ENCODE measurements at regions not wholly inside any gene's neighbourhood (a gene's known extent, or its start where the extent isn't known, plus 50 kb on each side); places are given as distances from the start of the nearest gene placed in this dataset.

DNA sequence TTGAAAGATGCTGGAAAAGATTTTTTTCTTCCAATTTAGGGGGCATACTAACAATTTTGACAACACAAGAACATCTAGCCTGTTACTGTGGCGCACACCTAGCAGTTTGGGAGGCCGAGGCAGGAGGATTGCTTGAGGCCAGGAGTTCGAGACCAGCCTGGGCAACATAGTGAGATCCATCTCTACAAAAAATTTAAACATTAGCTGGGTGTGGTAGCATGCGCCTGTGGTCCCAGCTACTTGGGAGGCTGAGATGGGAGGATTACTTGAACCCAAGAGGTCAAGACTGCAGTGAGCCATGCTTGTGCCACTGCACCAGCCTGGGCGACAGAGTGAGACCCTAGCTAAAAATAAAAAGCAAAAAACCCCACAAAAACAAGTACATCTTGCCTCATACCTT lies 168.8 kb downstream of the TANC2 start:
- no peak overlapping the region for H3K4me3 ChIP-seq
- no peaks in the 10 kb centered on the region for H3K9me3 ChIP-seq
- TF ChIP-seq, protein P1, sequence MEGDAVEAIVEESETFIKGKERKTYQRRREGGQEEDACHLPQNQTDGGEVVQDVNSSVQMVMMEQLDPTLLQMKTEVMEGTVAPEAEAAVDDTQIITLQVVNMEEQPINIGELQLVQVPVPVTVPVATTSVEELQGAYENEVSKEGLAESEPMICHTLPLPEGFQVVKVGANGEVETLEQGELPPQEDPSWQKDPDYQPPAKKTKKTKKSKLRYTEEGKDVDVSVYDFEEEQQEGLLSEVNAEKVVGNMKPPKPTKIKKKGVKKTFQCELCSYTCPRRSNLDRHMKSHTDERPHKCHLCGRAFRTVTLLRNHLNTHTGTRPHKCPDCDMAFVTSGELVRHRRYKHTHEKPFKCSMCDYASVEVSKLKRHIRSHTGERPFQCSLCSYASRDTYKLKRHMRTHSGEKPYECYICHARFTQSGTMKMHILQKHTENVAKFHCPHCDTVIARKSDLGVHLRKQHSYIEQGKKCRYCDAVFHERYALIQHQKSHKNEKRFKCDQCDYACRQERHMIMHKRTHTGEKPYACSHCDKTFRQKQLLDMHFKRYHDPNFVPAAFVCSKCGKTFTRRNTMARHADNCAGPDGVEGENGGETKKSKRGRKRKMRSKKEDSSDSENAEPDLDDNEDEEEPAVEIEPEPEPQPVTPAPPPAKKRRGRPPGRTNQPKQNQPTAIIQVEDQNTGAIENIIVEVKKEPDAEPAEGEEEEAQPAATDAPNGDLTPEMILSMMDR (IDR thresholded peaks at IDR 0.05): no peak
- TF ChIP-seq POLR2A (IDR thresholded peaks at IDR 0.05): no peak
- no peaks in the 10 kb centered on the region for H3K36me3 ChIP-seq
- 94 to 96% methylated on average over 4 to 5 of the region's 5 CpGs for WGBS, 2 donors
- no peaks in the 10 kb centered on the region for H3K27me3 ChIP-seq
- no peak for DNase-seq
- no peak overlapping the region for H3K27ac ChIP-seq
- intact Hi-C loops (cut with DNase I): no loop called here
- no peaks in the 10 kb centered on the region for H3K4me1 ChIP-seq

DNA sequence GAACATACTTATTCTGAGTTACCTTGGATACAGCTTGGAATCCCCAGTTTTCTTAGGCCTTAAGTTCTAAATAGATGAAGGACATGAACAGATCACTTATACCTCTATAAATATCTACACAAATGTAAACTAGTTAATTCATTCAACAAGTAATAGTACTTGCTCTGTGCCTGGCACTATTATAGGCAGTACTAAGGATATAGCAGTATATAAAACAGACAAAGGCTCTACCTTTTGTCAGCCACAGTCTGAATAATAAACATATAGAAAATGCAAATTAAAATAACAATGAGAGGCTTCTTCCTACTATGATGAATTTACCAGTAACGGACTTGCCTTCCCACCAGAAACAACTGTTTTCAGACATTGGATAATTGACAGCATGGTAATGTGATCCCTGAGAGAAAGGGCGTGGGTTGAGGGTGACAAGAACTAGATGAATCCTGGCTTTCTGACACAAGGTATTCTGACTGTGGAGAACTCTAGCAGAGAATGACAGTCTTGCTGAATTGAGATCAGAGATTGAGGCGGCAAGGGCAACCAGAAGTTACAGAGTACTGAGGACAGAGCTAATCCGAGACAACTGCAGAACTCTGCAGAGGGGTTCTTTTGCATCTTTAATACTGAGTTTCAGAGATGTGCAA lies 170.5 kb downstream of the TANC2 start:
- TF ChIP-seq, protein P1 (IDR thresholded peaks at IDR 0.05): no peak
- Histone ChIP-seq H3K36me3 (no peaks in the 10 kb centered on the region), H3K4me3 (no peak overlapping the region), H3K9me3 (no peaks in the 10 kb centered on the region), H3K27me3 (no peaks in the 10 kb centered on the region), H3K27ac (no peak overlapping the region), H3K4me1 (no peaks in the 10 kb centered on the region)
- no peak for DNase-seq
- intact Hi-C loops (cut with DNase I): no loop called here
- WGBS, 2 donors: 89 to 100% methylated on average over 4 of the region's 4 CpGs

DNA sequence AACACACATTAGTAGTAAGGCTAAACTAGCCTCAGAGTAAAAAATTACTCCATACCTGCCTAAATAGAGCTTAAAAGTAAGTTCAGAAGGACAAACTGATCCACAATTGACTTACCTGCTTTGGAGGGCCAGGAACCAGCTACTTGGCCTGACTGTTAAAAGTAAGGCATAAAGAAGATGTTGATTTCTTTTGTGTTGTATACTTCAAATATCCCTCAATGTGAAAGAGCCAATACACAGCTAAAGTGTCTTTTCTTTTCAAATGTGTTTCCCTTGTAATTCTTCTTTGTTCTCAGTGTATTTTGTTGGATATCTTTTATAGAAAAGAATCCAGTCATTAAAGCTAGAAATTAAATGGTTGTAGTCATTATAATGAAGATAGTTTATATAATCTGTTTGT lies 171.1 kb downstream of the TANC2 start:
- H3K4me3 ChIP-seq: no peak overlapping the region
- H3K4me1 ChIP-seq: no peaks in the 10 kb centered on the region
- no peak for TF ChIP-seq POLR2A (IDR thresholded peaks at IDR 0.05)
- no peaks in the 10 kb centered on the region for H3K9me3 ChIP-seq
- intact Hi-C loops (cut with DNase I): no loop called here
- H3K27me3 ChIP-seq: no peaks in the 10 kb centered on the region
- H3K36me3 ChIP-seq: no peaks in the 10 kb centered on the region
- H3K27ac ChIP-seq: no peak overlapping the region
- DNase-seq: no peak

DNA sequence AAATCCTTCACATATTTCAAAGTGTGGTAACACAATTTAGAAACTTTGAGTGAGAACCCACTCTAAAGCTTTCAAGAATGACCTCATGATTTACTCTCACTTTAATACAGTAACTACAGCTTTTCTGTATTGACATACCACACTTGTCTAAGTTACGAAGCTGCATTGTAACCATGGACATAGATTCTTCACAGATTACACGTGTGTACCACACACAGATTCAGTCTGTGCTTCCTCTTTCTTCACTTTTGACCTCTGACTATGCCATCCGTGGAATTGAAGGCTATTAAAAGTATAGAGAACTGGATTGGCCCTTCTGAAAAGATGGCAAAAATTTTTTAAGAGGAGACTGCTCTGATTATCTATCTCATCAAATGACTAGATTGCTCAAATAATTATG lies 172.7 kb downstream of the TANC2 start:
- Histone ChIP-seq H3K4me3 (no peak overlapping the region), H3K36me3 (no peaks in the 10 kb centered on the region), H3K27me3 (no peaks in the 10 kb centered on the region), H3K27ac (no peak overlapping the region), H3K9me3 (no peaks in the 10 kb centered on the region), H3K4me1 (no peaks in the 10 kb centered on the region)
- DNase-seq: no peak
- intact Hi-C loops (cut with DNase I): no loop called here
- 63 to 71% methylated on average over 3 of the region's 3 CpGs for WGBS, 2 donors
- TF ChIP-seq POLR2A (IDR thresholded peaks at IDR 0.05): no peak
- TF ChIP-seq, protein P1 (IDR thresholded peaks at IDR 0.05): no peak

DNA sequence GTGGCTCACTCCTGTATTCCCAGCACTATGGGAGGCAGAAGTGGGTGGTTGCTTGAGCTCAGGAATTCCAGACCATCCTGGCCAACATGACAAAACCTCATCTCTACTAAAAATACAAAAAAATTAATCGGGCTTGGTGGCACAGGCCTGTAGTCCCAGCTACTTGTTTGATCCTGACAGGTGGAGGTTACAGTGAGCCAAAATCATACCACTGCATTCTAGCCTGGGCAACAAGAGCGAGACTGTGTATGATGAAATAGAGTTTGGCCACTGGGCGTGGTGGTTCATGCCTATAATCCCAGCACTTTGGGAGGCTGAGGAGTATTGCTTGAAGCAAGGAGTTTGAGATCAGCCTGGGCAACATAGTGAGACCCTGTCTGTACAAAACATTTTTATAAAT lies 173.3 kb downstream of the TANC2 start:
- H3K9me3 ChIP-seq: no peaks in the 10 kb centered on the region
- whole genome bisulfite sequencing, 2 donors: 57 to 66% methylated on average over 2 to 3 of the region's 3 CpGs
- intact Hi-C loops (cut with DNase I): no loop called here

More for the DNA sequence above, 173.3 kb downstream of the TANC2 start:
- Histone ChIP-seq H3K27ac (no peak overlapping the region), H3K27me3 (no peaks in the 10 kb centered on the region), H3K36me3 (no peaks in the 10 kb centered on the region), H3K4me1 (no peaks in the 10 kb centered on the region), H3K4me3 (no peak overlapping the region)
- no peak for DNase-seq
- TF ChIP-seq POLR2A (IDR thresholded peaks at IDR 0.05): no peak
- TF ChIP-seq, protein P1 (IDR thresholded peaks at IDR 0.05): no peak
